ENCODE measurements at regions not wholly inside any gene's neighbourhood (a gene's known extent, or its start where the extent isn't known, plus 50 kb on each side); places are given as distances from the start of the nearest gene placed in this dataset.

DNA sequence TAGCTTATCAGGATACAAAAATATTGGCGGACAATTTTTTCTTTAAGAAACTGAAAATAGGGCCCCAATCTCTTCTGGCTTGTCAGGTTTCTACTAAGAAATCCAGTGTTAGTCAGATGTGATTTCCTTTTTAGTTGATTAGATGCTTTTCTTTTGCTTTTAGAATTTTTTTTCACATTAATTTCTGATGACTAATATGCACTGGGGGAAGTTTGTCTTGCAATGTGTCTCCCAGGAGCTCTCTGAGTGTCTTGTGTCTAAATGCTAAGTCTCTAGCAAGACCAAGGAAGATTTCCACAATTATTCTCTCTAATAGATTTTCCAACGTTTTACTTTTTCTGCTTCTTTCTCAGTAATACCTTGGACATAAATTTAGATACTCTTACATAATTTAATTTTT lies 559.8 kb upstream of the TYRP1 start:
- intact Hi-C loops (cut with micrococcal nuclease) = no loop called here
- H3K9me3 Mint-ChIP-seq = peaks cover 33% of the 10 kb centered on the region

DNA sequence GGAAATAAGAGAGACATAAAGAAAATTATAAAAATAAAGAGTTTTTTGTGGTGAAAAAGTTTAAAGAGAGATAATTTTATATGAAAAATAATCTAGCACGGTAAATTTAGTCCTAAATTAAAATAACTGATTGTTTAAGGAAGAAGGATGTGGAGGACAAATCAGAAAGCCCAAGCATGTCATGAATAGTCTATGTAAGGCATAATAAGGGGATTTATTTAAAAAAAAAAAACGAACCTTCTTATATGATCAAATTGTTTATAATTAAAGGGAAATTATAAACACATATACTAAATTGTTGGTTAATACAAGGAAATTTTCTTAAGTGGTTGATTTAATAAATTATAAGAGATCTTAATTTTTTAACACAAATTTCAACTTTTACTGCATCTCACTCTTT lies 551.8 kb upstream of the TYRP1 start:
- no peak overlapping the region for H3K4me3 Mint-ChIP-seq
- H3K36me3 Mint-ChIP-seq (ENCODE audit: low read depth) = no peaks in the 10 kb centered on the region
- peaks cover 42% of the 10 kb centered on the region for H3K9me3 Mint-ChIP-seq
- H3K27me3 Mint-ChIP-seq = no peaks in the 10 kb centered on the region
- intact Hi-C loops (cut with micrococcal nuclease) = no loop called here
- H3K27ac Mint-ChIP-seq = no peak overlapping the region
- no peaks in the 10 kb centered on the region for H3K4me1 Mint-ChIP-seq (ENCODE audit: low read depth)

More for the DNA sequence above, 559.8 kb upstream of the TYRP1 start:
- Mint-ChIP-seq H3K27me3 (no peaks in the 10 kb centered on the region), H3K36me3 (ENCODE audit: low read depth) (no peaks in the 10 kb centered on the region), H3K4me1 (ENCODE audit: low read depth) (no peaks in the 10 kb centered on the region), H3K4me3 (no peak overlapping the region), H3K27ac (no peak overlapping the region)

DNA sequence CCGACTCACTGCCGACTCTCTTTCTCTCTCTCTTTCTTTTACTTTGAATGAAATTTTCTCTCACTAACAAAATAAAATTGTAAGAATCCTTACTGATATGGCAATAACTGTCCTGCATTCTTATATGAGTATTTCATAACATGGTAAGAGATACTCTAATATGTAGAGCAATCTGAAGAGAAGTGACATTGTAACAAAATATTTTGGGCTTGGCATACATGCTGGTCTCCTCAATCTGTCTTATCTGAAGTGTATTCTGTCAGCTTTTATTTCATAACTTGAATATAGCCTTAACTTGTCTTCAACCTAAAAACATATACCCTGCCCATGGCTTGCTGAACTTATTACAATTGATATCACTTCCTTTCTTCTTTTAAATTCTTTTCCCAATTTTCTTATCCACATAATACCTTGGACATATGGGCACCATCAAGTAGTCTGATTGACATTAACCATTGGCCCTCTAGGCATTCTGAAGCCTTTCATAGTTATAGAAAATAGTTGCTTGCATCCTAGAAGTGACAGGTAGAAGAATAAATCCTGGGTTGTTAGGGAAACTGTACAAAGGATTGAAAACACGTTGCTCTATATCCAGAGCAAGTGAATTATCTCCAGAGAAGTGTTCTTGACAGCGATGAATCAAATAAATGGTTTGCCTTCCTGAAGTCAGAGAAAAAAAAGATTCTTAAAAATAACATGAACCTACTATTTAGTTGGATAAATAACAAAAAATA lies 537.6 kb upstream of the TYRP1 start:
- H3K9me3 Mint-ChIP-seq = no peaks in the 10 kb centered on the region
- intact Hi-C loops (cut with micrococcal nuclease) = no loop called here

DNA sequence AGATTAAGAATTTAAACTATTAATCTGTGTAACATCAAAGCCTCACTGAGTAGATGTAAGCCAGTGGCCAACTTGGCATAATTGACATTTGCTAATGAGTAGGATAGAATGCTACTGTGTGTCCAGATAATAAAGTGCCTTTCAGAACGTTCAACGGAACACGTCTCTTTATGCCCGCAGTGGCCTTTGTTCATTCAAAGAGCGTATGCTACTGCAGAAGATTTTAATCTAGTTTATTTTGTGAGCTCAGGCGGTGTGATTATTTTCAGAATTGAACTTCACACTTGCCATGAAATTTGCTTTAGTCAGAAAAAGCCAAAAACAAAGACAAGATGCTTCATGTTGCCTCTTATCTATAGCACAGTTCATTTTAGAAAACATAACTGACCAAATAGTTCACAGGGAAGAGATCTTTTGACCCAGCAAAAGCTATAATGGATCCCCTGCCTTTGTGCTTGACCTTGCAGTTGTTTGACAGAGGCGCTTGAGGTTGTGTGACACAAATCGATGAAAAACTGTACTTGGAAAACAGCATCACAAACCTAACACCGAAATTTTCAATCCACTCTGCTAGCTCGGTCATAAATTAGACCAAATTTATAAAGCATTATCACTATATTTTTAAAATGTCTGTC lies 530.9 kb upstream of the TYRP1 start:
- Mint-ChIP-seq H3K9me3 (no peaks in the 10 kb centered on the region), H3K36me3 (ENCODE audit: low read depth) (no peaks in the 10 kb centered on the region), H3K4me3 (no peak overlapping the region), H3K27me3 (no peaks in the 10 kb centered on the region), H3K4me1 (ENCODE audit: low read depth) (no peaks in the 10 kb centered on the region), H3K27ac (no peak overlapping the region)
- intact Hi-C loops (cut with micrococcal nuclease) = no loop called here

More for the DNA sequence above, 537.6 kb upstream of the TYRP1 start:
- Mint-ChIP-seq H3K27me3 (no peaks in the 10 kb centered on the region), H3K27ac (no peak overlapping the region), H3K4me3 (no peak overlapping the region), H3K36me3 (ENCODE audit: low read depth) (no peaks in the 10 kb centered on the region), H3K4me1 (ENCODE audit: low read depth) (no peaks in the 10 kb centered on the region)

DNA sequence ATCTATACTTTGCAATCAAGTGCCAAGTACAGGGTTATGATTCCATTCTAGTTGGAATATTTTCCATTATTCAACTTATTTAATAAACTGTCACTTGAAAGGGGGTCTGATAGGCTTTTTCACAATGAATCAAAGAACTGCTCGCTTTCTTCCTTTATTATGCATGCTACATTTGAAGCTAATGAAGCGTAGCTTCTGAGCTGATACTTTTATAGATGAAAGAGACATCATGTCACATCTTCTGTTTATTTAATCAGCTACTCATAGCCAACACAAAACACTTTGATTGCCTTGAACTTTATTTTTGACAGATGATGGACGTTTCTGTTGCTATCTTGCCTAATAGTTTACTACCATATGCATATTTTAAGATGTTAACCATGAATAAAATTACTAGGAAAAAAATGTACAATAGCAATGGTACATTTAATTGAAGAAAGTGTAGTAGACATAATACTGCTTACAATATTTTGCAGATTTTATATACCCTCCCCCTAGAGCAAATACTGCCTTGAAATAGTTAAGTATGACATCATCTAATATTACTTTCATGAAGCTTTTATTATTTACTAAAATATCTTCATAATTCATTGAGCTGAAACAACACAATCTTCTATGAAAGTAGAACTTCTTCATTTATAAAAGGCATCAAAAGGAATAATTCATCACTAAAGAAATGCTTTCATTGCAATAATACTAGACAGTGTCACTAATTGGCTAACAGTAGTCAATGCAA lies 529.3 kb upstream of the TYRP1 start:
- Mint-ChIP-seq H3K4me3 (no peak overlapping the region), H3K27ac (no peak overlapping the region), H3K4me1 (ENCODE audit: low read depth) (no peaks in the 10 kb centered on the region), H3K27me3 (no peaks in the 10 kb centered on the region), H3K9me3 (no peaks in the 10 kb centered on the region), H3K36me3 (ENCODE audit: low read depth) (no peaks in the 10 kb centered on the region)
- intact Hi-C loops (cut with micrococcal nuclease) = no loop called here

DNA sequence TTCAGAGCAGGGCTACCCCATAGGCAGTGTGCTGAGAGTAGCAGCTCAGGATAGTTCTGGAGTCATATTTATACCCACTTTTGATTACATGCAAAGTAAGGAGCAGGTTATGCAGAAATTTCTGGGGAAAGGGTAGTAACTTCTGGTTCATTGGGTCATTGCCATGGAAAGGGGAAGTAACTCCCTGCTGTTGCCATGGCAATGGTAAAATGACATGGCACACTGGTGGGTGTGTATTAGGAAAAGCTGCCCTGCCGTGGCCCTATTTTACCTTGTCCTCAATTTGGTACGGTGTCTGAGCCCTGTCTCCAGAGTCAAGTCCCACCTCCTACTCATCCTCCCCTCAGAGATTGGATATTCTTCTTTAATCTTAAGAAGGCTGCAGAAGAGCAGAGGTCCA lies 526.7 kb upstream of the TYRP1 start:
- no peak overlapping the region for H3K4me3 Mint-ChIP-seq
- H3K27ac Mint-ChIP-seq = no peak overlapping the region
- no peaks in the 10 kb centered on the region for H3K36me3 Mint-ChIP-seq (ENCODE audit: low read depth)
- intact Hi-C loops (cut with micrococcal nuclease) = no loop called here
- H3K9me3 Mint-ChIP-seq = no peaks in the 10 kb centered on the region
- H3K4me1 Mint-ChIP-seq (ENCODE audit: low read depth) = no peaks in the 10 kb centered on the region
- no peaks in the 10 kb centered on the region for H3K27me3 Mint-ChIP-seq

DNA sequence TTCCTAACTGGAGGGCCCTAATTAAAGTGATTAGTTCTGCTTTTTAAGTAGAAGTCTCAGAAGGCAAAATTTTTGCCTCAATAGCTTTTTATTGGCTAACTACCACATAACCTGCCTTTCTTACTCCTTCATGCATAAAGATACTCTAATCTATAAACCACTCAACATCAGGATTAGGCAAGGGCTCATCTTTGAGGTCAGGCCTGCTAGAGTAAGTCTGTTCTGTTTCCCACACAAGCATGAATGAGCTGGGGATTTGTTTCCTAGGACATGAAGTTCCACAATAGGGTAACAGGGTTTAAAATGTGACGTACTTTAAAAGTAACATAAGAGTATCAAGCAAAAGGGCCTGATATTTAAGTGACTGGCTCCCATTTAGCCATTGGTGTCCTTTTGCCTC lies 522.7 kb upstream of the TYRP1 start:
- intact Hi-C loops (cut with micrococcal nuclease) = no loop called here
- no peak overlapping the region for H3K27ac Mint-ChIP-seq
- H3K9me3 Mint-ChIP-seq = peaks cover 7% of the 10 kb centered on the region
- no peaks in the 10 kb centered on the region for H3K36me3 Mint-ChIP-seq (ENCODE audit: low read depth)
- no peak overlapping the region for H3K4me3 Mint-ChIP-seq
- H3K4me1 Mint-ChIP-seq (ENCODE audit: low read depth) = no peaks in the 10 kb centered on the region
- H3K27me3 Mint-ChIP-seq = no peaks in the 10 kb centered on the region

DNA sequence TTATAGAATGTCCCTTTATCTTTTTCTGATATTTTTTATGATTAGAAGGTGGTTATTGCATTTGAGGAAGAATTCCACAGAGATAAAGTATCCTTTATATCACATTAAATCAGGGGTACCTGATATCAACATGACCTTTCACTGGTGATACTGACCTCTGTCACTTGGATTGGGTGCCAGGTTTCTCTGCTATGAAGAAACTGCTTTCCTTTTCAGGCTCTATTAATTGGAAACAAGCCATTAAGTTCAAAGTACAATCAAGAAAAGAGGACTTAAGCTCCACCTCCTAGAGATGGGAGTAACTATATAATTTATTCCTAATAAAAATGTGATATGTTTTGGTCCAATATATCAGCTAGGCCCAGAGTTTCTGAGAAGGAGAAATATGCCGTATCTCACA lies 514.6 kb upstream of the TYRP1 start:
- no peaks in the 10 kb centered on the region for H3K36me3 Mint-ChIP-seq (ENCODE audit: low read depth)
- H3K27me3 Mint-ChIP-seq = no peaks in the 10 kb centered on the region
- H3K4me1 Mint-ChIP-seq (ENCODE audit: low read depth) = no peaks in the 10 kb centered on the region
- H3K27ac Mint-ChIP-seq = no peak overlapping the region
- H3K4me3 Mint-ChIP-seq = no peak overlapping the region
- intact Hi-C loops (cut with micrococcal nuclease) = no loop called here
- H3K9me3 Mint-ChIP-seq = no peaks in the 10 kb centered on the region

DNA sequence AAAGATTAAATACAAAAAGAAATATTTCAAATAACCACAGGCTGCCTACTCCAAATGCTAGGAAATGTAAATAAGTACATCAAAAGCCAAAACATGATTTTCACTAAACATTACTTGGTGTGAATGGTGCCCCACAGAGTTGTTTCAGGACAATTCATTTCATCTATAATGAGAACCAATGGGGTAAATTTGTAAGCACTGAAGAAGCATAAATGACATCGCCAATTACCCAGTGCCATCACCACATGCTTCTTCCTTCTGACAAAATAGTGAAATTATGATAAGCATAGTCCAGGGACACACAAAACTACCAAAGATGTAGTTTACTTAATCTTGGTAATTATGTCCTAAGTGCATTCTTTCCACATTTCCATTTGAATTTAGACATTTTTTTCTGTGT lies 510.4 kb upstream of the TYRP1 start:
- intact Hi-C loops (cut with micrococcal nuclease) = no loop called here
- Mint-ChIP-seq H3K9me3 (no peaks in the 10 kb centered on the region), H3K4me3 (no peak overlapping the region), H3K27me3 (no peaks in the 10 kb centered on the region), H3K36me3 (ENCODE audit: low read depth) (no peaks in the 10 kb centered on the region), H3K27ac (no peak overlapping the region), H3K4me1 (ENCODE audit: low read depth) (no peaks in the 10 kb centered on the region)

DNA sequence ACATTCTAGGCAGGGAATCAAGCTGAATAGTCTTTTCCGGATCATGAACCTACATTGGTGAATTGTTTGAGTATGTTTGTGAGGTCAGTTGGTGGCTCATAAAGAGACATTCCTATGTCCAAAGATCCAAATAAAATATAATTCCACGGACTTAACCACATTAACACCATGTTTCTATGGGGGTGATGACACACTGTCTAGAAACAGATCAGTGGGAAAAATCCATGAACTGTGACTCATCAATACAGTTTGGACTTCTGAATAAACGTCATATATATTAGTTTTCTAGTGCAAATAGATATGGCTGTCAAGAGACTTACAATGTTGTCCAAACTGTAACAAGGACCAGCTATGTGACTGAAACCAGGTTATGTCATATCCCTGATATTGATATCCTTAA lies 509.9 kb upstream of the TYRP1 start:
- Mint-ChIP-seq H3K36me3 (ENCODE audit: low read depth) (no peaks in the 10 kb centered on the region), H3K4me3 (no peak overlapping the region), H3K9me3 (no peaks in the 10 kb centered on the region), H3K4me1 (ENCODE audit: low read depth) (no peaks in the 10 kb centered on the region), H3K27me3 (no peaks in the 10 kb centered on the region), H3K27ac (no peak overlapping the region)
- intact Hi-C loops (cut with micrococcal nuclease) = no loop called here

DNA sequence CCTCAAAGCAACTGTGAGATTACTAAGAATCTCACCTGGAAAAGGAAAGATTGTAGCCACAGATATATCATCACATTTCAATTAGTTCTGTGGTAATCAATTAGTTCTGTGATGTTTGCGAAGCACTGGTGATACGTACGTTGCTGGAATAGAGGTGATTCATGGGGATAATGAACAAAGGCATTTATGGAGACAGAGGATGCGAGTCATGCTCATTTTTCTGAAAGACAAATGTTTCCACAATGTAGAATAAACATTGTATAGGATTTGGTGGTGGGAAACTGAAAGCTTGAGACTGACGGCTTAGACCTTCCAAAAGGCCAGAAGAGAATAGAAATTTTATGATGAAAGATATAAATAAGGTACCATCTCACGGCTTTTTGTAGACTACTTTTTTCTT lies 507.3 kb upstream of the TYRP1 start:
- no peaks in the 10 kb centered on the region for H3K27me3 Mint-ChIP-seq
- H3K4me1 Mint-ChIP-seq (ENCODE audit: low read depth) = no peaks in the 10 kb centered on the region
- H3K27ac Mint-ChIP-seq = no peak overlapping the region
- intact Hi-C loops (cut with micrococcal nuclease) = no loop called here
- H3K4me3 Mint-ChIP-seq = no peak overlapping the region
- no peaks in the 10 kb centered on the region for H3K9me3 Mint-ChIP-seq
- no peaks in the 10 kb centered on the region for H3K36me3 Mint-ChIP-seq (ENCODE audit: low read depth)

DNA sequence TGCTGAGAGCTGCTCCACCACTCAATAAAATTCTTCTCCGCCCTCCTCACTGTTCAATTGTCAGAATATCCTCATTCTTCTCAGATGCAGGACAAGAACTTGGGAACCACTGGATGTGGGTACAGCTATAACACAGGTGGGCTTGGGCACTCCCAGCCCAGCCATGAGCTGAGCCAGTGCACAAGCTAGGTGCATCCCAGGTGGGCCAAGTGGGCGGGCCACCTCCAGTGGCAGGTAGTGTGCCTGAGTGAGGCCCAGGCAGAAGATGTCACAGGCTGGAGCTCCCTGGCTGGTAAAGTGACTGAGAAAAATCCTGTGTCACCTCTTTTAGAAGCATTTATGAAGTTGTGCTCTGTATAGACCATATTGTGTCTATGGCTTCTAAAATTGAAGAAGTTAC lies 501.6 kb upstream of the TYRP1 start:
- Mint-ChIP-seq H3K4me1 (ENCODE audit: low read depth) (no peaks in the 10 kb centered on the region), H3K9me3 (no peaks in the 10 kb centered on the region), H3K4me3 (no peak overlapping the region), H3K36me3 (ENCODE audit: low read depth) (no peaks in the 10 kb centered on the region), H3K27ac (no peak overlapping the region), H3K27me3 (no peaks in the 10 kb centered on the region)
- intact Hi-C loops (cut with micrococcal nuclease) = no loop called here

DNA sequence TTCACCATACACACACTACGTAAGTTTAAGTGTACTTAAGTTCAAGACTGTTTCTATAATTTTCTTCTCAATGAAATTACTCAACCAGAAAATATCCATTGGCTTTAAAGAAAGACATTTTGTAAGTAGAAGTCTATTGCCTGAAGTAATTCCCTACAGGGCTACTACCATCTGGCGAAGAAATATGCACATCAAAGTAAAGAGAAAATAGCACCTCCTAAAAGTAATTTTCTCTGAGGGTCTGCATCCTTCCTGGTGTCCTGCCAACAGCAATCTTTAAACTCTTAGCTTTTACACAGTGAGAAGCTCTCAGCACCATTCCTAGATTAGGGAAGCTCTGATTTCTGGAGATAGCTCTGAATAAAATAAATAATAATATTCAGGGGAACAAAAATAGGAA lies 498.5 kb upstream of the TYRP1 start:
- no peaks in the 10 kb centered on the region for H3K27me3 Mint-ChIP-seq
- H3K4me1 Mint-ChIP-seq (ENCODE audit: low read depth) = no peaks in the 10 kb centered on the region
- intact Hi-C loops (cut with micrococcal nuclease) = no loop called here
- H3K4me3 Mint-ChIP-seq = no peak overlapping the region
- H3K9me3 Mint-ChIP-seq = no peaks in the 10 kb centered on the region
- no peak overlapping the region for H3K27ac Mint-ChIP-seq
- no peaks in the 10 kb centered on the region for H3K36me3 Mint-ChIP-seq (ENCODE audit: low read depth)

DNA sequence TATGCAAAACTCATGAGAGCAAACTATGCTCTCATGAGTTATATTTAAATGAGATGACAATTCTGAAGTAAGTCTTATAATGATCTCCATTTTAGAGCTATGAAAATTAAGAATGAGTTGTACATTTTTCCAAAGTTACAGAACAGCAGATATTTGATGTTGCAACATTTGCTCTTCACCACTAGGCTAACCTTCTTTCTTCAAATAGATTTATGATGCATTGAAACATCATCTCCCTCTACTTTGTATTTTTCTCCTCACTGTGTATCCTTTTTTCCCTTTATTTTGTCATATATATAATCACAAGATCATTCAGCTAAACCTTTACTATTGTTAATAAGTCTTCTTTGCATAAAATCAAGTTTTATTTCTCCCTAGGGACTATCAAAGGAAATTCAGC lies 497.7 kb upstream of the TYRP1 start:
- Mint-ChIP-seq H3K4me1 (ENCODE audit: low read depth) (no peaks in the 10 kb centered on the region), H3K9me3 (no peaks in the 10 kb centered on the region), H3K36me3 (ENCODE audit: low read depth) (no peaks in the 10 kb centered on the region), H3K27me3 (no peaks in the 10 kb centered on the region), H3K27ac (no peak overlapping the region), H3K4me3 (no peak overlapping the region)
- intact Hi-C loops (cut with micrococcal nuclease) = no loop called here
